Stimulated activated CD8-positive, alpha-beta memory T cell treated with anti-CD3 and anti-CD28 coated beads, Interleukin-7, amount 100 ng/mL, for 48 hours (primary cell): ENCODE measurements at regions not wholly inside any gene's neighbourhood (a gene's known extent, or its start where the extent isn't known, plus 50 kb on each side); places are given as distances from the start of the nearest gene placed in this dataset.

Experiments
- DNase-seq, 2 donors: peaks; one replicate each; pipeline ENCODE4 v3.0.0-alpha.2; 2020; ENCODE audit warnings: low read depth in 1 of 2; ENCODE audit errors: extremely low read depth in 1 of 2

DNA sequence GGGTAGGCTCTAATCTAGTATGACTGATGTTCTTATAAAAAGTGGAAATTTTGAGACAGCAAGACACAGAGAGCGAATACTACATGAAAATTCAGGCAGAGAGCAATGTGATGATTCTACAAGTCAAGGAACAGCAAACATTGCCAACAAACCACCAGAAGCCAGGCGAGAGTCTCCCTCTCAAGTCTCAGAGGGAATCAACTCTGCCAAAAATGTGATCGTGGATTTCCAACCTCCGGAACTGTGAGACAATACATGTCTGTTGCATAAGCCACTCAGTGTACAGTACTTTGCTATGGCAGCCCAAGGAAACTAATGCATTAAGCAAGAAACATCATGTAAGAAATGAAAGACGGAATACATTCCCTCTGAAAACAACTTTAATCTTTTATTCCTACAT is 52.1 kb upstream of the CCNG1 start:
- no peak for DNase-seq

DNA sequence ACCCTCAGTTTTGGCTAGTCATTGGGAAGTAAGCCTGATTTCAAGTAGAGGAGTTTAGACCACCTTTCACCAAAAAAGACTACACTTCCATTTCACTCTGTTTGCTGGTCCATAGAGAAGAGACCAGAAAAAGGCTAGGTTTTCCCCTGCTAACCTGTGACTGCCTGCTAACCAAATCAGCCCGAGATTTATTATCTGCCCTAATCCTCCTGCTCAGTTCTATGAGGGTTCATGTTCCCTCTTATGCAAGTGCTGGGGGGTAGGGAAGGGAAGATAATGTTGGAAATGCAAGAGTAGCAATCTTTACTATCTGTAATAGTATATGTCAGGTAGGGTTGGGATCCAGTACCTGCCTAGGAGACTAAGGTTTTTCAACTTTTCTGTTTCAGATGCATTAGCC is 51.6 kb upstream of the CCNG1 start:
- no peak for DNase-seq

- DNase-seq, result no peak
These were observed 51.0 kb upstream of the CCNG1 start for GRCh38 chr5:163386352-163386751.

DNA sequence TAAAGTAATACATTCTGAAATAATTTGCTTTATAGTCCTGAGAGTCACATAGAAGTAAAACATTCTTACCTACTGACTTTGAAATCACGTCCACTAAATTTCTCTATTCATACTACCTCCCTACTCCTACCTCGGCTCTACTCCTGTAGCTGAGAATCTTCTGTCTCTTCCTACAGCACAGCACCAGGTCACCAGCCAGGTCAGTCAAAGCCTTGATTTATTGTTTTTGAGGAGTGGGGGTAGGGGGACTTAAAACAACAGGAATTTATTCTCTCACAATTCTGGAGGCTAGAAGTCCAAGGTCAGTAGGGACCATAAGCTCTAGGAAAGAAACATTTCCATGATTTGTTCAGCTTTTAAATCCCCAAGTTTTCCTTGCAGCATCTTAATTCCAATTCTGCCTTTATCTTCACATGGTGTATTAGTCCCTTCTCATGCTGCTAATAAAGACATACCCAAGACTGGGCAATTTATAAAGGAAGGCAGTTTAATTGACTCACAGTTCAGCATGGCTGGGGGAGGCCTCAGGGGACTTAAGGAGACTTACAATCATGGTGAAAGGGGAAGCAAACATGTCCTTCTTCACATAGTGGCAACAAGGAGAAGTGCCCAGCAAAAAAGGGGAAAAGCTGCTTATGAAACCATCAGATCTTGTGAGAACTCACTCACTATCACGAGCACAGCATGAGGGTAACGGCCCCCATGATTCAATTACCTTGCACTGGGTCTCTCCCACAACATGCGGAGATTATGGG is 49.6 kb upstream of the CCNG1 start:
- DNase-seq, result no peak
